GM10266 (cell line): ENCODE measurements at regions not wholly inside any gene's neighbourhood (a gene's known extent, or its start where the extent isn't known, plus 50 kb on each side); places are given as distances from the start of the nearest gene placed in this dataset.

ENCODE experiments used
- DNase-seq: peaks from one replicate; pipeline ENCODE4 v3.0.0; 2012; ENCODE audit errors: extremely low spot score
- TF ChIP-seq, protein P1 (sequence below): IDR thresholded peaks from 2 replicates; pipeline ENCODE4 v1.5.1; 2012; ENCODE audit warnings: mild to moderate bottlenecking, low read depth; ENCODE audit not compliant: control insufficient read depth, insufficient read depth; ENCODE audit errors: missing control alignments

DNA sequence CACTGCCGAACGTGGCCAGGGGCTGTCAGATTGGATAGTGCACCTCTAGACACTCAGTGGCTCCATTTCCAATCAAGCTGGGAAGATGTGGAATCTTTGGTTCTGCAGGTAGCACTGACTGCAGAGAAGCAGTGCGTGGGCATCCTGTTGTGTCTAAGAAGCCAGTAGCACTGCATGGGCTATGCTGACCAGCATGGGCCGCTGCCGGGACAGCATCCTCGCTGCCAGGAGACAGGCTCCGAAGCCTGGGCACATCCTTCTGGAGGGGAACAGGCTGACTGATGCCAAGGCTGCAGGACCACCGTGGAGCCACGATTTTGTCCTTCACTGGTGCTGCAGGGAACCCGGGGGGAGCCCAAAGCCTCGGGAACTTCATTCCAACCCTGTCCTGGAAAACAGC lies 649.4 kb downstream of the NPHP4 start:
- no peak for DNase-seq
- TF ChIP-seq, protein P1, sequence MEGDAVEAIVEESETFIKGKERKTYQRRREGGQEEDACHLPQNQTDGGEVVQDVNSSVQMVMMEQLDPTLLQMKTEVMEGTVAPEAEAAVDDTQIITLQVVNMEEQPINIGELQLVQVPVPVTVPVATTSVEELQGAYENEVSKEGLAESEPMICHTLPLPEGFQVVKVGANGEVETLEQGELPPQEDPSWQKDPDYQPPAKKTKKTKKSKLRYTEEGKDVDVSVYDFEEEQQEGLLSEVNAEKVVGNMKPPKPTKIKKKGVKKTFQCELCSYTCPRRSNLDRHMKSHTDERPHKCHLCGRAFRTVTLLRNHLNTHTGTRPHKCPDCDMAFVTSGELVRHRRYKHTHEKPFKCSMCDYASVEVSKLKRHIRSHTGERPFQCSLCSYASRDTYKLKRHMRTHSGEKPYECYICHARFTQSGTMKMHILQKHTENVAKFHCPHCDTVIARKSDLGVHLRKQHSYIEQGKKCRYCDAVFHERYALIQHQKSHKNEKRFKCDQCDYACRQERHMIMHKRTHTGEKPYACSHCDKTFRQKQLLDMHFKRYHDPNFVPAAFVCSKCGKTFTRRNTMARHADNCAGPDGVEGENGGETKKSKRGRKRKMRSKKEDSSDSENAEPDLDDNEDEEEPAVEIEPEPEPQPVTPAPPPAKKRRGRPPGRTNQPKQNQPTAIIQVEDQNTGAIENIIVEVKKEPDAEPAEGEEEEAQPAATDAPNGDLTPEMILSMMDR, result no peak

DNA sequence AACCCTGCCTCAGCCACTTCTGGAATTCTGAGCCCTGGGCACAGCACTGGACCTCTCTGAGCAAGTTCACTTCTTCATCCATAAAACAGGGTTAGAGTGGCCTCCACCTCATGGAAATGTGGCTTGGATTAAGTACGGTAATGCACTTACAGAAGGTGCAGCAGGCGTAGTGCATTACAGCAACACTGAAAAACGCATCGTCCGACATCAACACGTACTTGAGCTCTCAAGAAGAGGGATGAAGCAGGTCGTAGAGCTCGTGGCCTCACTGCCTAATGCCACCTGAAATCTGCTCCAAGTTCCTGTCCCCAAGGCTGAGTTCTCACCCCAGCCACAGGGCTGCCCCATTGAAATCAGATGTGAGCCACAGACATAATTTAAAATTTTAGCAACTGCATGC lies 650.1 kb downstream of the NPHP4 start:
- TF ChIP-seq, protein P1, result no peak
- no peak for DNase-seq

DNA sequence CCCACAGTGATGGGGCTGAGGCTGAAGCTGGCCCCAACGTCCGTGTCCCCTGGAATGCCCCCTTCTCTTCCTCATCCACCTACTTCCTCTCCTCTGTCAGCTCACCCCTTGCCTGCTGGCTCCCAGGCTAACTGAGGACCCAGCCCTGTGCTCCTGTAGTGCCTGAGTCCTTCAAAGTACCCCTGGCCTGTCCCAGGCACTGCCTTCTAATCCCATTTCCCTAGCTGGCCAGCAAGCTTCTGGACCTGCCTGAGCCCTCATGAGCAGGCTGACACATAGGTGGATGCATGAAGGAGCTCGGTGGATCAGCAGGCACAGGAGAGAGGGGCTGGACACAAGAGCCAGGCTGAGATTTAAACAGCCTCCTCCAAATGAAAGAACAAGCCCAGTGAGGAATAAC lies 650.8 kb downstream of the NPHP4 start:
- no peak for DNase-seq
- TF ChIP-seq, protein P1, result no peak

DNA sequence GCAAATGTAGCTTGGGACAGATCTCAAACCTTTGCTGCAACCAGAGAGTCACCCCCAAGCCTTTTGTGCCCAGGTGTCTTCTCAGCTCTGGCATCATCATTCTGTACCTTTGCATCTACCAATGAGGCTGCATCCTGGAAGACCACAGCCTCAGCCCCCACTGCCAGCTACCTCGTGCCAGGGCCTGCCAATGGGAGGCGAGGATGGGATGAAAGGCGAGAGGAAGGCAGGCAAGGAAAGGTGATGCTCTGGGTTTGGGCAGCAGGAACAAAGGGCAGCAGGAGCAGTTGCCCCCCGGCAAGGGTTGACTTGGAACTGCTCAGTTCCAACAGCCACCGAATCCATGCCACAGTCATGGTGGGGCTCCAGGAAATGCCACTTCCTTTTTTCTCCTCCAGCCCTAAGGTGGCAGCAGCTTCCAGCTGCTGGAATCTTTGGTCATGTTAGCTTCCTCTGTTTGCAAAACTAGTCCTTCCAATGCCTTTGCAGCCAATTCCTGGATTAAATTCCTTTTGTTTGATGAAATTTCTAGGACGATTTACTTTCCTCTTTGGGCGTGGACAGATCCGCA lies 651.6 kb downstream of the NPHP4 start:
- TF ChIP-seq, protein P1, result no peak
- DNase-seq, result no peak

DNA sequence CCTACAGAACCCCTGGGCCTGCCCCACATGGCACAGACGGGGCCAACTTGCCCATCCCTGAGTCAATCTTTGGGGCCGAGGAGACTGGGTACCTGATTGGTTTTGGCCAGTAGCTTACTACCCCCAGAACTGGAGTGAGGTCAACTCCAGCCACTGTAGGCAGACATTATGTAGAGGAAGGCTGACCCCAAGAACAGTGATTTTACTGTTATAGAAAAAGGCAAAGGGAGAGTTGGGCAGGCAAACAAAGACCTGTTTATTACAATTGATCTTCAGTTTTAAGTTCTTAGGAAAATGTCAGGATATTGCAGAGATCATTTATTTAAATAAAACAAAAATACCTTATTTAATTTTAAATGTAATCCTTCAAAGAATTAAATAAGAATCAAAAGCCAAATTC lies 653.8 kb downstream of the NPHP4 start:
- no peak for DNase-seq
- TF ChIP-seq, protein P1, result no peak

DNA sequence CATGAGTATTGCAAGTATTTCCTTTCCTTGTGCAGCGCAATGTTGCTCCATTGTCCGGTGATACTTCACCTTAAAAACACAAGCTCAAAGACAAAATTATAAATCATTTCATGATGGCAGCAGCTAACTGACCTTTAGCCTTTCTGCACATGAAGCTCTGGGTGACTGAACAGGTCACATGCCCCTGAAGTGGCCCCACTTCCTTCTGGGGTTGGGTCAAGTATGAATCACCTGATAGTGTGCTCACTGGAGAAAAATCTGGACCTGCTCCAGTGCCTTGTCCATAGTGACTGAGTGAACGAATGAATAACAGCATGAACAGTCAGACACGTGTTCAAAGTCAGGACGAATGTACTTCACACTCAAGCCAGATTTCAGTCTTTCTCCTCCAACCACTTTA lies 658.9 kb downstream of the NPHP4 start:
- TF ChIP-seq, protein P1, result no peak
- DNase-seq, result no peak

DNA sequence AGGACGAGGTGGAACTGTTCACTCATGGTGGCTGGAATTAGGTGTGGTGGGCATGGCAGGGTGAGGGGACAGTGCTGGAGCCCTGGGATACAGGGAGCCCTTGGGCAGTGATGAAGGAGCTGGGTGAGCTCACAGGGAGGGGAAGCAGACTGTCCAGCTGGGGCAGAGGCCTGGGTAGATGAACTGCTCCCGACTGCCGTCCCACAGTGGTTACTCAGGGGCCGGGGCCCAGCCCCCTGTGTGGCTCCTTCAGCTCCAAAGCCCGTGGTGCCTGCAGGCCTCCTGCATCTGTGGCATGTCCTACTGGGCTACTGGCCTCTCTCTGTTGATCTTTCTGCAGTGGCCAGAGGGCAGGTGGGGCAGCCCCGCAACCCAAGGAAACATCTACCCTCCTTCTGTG lies 661.1 kb downstream of the NPHP4 start:
- TF ChIP-seq, protein P1, result no peak
- DNase-seq, result no peak
